HEK293 (cell line): ENCODE measurements at regions not wholly inside any gene's neighbourhood (a gene's known extent, or its start where the extent isn't known, plus 50 kb on each side); places are given as distances from the start of the nearest gene placed in this dataset.

Experiments used
- CTCF ChIA-PET: fragments of 350-600 bp; formaldehyde crosslinking; extraction: SDS; loops from one replicate; lab custom pipeline; 2021; ENCODE audit warnings: antibody characterized with exemption; lab: Yijun Ruan, JAX
- POLR2A ChIA-PET: fragments of 300-600 bp; formaldehyde crosslinking; extraction: SDS; loops from one replicate; lab custom pipeline; 2020; ENCODE audit warnings: antibody characterized with exemption, inconsistent platforms; lab: Yijun Ruan, JAX
- H3K27ac ChIP-seq: fragments of 200-500 bp; sonication (Bioruptor generic); 2 replicates; pipeline ENCODE4 v1.5.1; 2014; ENCODE audit warnings: low read depth, low read length, control low read depth, inconsistent platforms; ENCODE audit errors: extremely low read depth
- H3K36me3 ChIP-seq, 2 experiments: fragments of 200-500 bp in 1 of 2; sonication (Bioruptor generic) in 1 of 2; 1 replicate in 1 of 2; 2 replicates in 1 of 2; pipeline ENCODE4 v1.5.1; 2014 to 2017; ENCODE audit warnings: inconsistent platforms in 2 of 2, low read length in 2 of 2; ENCODE audit not compliant: control insufficient read depth in 2 of 2, insufficient read depth in 1 of 2
- H3K4me1 ChIP-seq: fragments of 200-500 bp; sonication (Bioruptor generic); 2 replicates; pipeline ENCODE4 v1.5.1; 2014; ENCODE audit warnings: mild to moderate bottlenecking, low read length, inconsistent platforms; ENCODE audit not compliant: control insufficient read depth, insufficient read depth
- H3K4me3 ChIP-seq: 2 replicates; pipeline ENCODE4 v1.5.1; 2011; ENCODE audit warnings: low read depth, mild to moderate bottlenecking, control low read depth, low read length, moderate library complexity
- H3K9me3 ChIP-seq: fragments of 200-500 bp; sonication (Bioruptor generic); 2 replicates; pipeline ENCODE4 v1.5.1; 2014; ENCODE audit warnings: low read depth, low read length, inconsistent platforms; ENCODE audit not compliant: control insufficient read depth, insufficient read depth
- ATF2 ChIP-seq: fragments of 450-650 bp; formaldehyde crosslinking; IDR thresholded peaks from 2 replicates; pipeline ENCODE4 v1.5.1; 2016; ENCODE audit warnings: missing biosample characterization, missing genetic modification characterization, low read depth
- GFI1B ChIP-seq: fragments of 450-650 bp; formaldehyde crosslinking; IDR thresholded peaks from 2 replicates; pipeline ENCODE4 v1.5.1; 2016; ENCODE audit warnings: missing biosample characterization, missing genetic modification characterization
- HOXD13 ChIP-seq: sonication (generic); formaldehyde crosslinking; IDR thresholded peaks from 2 replicates; pipeline ENCODE4 v1.8.0; 2022; ENCODE audit warnings: missing genetic modification reagents, borderline replicate concordance
- KLF8 ChIP-seq: fragments of 450-650 bp; formaldehyde crosslinking; IDR thresholded peaks from 2 replicates; pipeline ENCODE4 v1.5.1; 2016; ENCODE audit warnings: missing biosample characterization, missing genetic modification characterization
- PRDM1 ChIP-seq: fragments of 450-650 bp; formaldehyde crosslinking; IDR thresholded peaks from 2 replicates; pipeline ENCODE4; 2016; ENCODE audit warnings: missing biosample characterization, missing genetic modification characterization
- RBAK ChIP-seq: fragments of 450-650 bp; formaldehyde crosslinking; IDR thresholded peaks from 2 replicates; pipeline ENCODE4 v1.5.1; 2016; ENCODE audit warnings: missing biosample characterization, missing genetic modification characterization
- TRIM28 ChIP-seq: IDR thresholded peaks from 2 replicates; pipeline ENCODE4 v1.6.1; 2011; ENCODE audit warnings: low read length, control low read depth, borderline replicate concordance
- YY1 ChIP-seq: fragments of 450-650 bp; formaldehyde crosslinking; IDR thresholded peaks from 2 replicates; pipeline ENCODE4 v1.5.1; 2018; ENCODE audit warnings: missing biosample characterization, missing genetic modification characterization
- ZBTB44 ChIP-seq: fragments of 450-650 bp; IDR thresholded peaks from 2 replicates; pipeline ENCODE4 v1.5.1; 2018; ENCODE audit warnings: missing biosample characterization, mild to moderate bottlenecking, missing genetic modification characterization
- ZFP41 ChIP-seq: fragments of 450-650 bp; formaldehyde crosslinking; IDR thresholded peaks from 2 replicates; pipeline ENCODE4 v1.5.1; 2016; ENCODE audit warnings: missing biosample characterization, missing genetic modification characterization, borderline replicate concordance
- ZIC2 ChIP-seq: fragments of 450-650 bp; formaldehyde crosslinking; IDR thresholded peaks from 2 replicates; pipeline ENCODE4 v1.5.1; 2016; ENCODE audit warnings: missing biosample characterization, missing genetic modification characterization
- ZNF114 ChIP-seq: fragments of 450-650 bp; formaldehyde crosslinking; IDR thresholded peaks from 2 replicates; pipeline ENCODE4 v1.5.0; 2017; ENCODE audit warnings: missing biosample characterization, missing genetic modification characterization
- ZNF174 ChIP-seq: fragments of 450-650 bp; formaldehyde crosslinking; IDR thresholded peaks from 2 replicates; pipeline ENCODE4 v1.5.0; 2017; ENCODE audit warnings: missing biosample characterization, mild to moderate bottlenecking, missing genetic modification characterization
- ZNF221 ChIP-seq: fragments of 450-650 bp; formaldehyde crosslinking; IDR thresholded peaks from 2 replicates; pipeline ENCODE4 v1.5.1; 2017; ENCODE audit warnings: missing biosample characterization, missing genetic modification characterization, borderline replicate concordance
- ZNF24 ChIP-seq: fragments of 450-650 bp; formaldehyde crosslinking; IDR thresholded peaks from 2 replicates; pipeline ENCODE4 v1.5.1; 2016; ENCODE audit warnings: missing biosample characterization, missing genetic modification characterization
- ZNF302 ChIP-seq: fragments of 450-650 bp; formaldehyde crosslinking; IDR thresholded peaks from 2 replicates; pipeline ENCODE4 v1.5.1; 2016; ENCODE audit warnings: missing biosample characterization, missing genetic modification characterization, low read depth
- ZNF354C ChIP-seq: fragments of 450-650 bp; formaldehyde crosslinking; IDR thresholded peaks from 2 replicates; pipeline ENCODE4 v1.5.1; 2016; ENCODE audit warnings: missing biosample characterization, missing genetic modification characterization, low read depth, borderline replicate concordance
- ZNF501 ChIP-seq: fragments of 450-650 bp; formaldehyde crosslinking; IDR thresholded peaks from 2 replicates; pipeline ENCODE4 v1.5.1; 2016; ENCODE audit warnings: missing biosample characterization, missing genetic modification characterization
- ZNF596 ChIP-seq: fragments of 450-650 bp; IDR thresholded peaks from 2 replicates; pipeline ENCODE4 v1.5.0; 2018; ENCODE audit warnings: missing biosample characterization, mild to moderate bottlenecking, missing genetic modification characterization, moderate library complexity
- ZNF639 ChIP-seq: fragments of 450-650 bp; formaldehyde crosslinking; IDR thresholded peaks from 2 replicates; pipeline ENCODE4 v1.5.1; 2016; ENCODE audit warnings: missing biosample characterization, missing genetic modification characterization
- ZNF660 ChIP-seq: fragments of 450-650 bp; IDR thresholded peaks from 2 replicates; pipeline ENCODE4 v1.5.1; 2018; ENCODE audit warnings: missing biosample characterization, mild to moderate bottlenecking, missing genetic modification characterization
- ZNF677 ChIP-seq: fragments of 450-650 bp; IDR thresholded peaks from 2 replicates; pipeline ENCODE4 v1.5.0; 2018; ENCODE audit warnings: missing biosample characterization, mild to moderate bottlenecking, missing genetic modification characterization, moderate library complexity
- ZNF701 ChIP-seq: fragments of 450-650 bp; formaldehyde crosslinking; IDR thresholded peaks from 2 replicates; pipeline ENCODE4 v1.5.1; 2016; ENCODE audit warnings: missing biosample characterization, missing genetic modification characterization
- ZNF768 ChIP-seq: fragments of 450-650 bp; formaldehyde crosslinking; IDR thresholded peaks from 2 replicates; pipeline ENCODE4 v1.5.1; 2018; ENCODE audit warnings: missing biosample characterization, mild to moderate bottlenecking, missing genetic modification characterization
- ZNF837 ChIP-seq: fragments of 450-650 bp; formaldehyde crosslinking; IDR thresholded peaks from 2 replicates; pipeline ENCODE4 v1.5.1; 2016; ENCODE audit warnings: missing biosample characterization, missing genetic modification characterization
- ZSCAN30 ChIP-seq: fragments of 450-650 bp; IDR thresholded peaks from 2 replicates; pipeline ENCODE4 v1.5.1; 2018; ENCODE audit warnings: missing biosample characterization, mild to moderate bottlenecking, missing genetic modification characterization, moderate library complexity
- TF ChIP-seq, protein P1 (sequence below): fragments of 450-650 bp; formaldehyde crosslinking; IDR thresholded peaks from 2 replicates; pipeline ENCODE4 v1.5.1; 2016; ENCODE audit warnings: missing biosample characterization, missing genetic modification characterization

GRCh38 chr2:210928714-210929113 lies 372.3 kb downstream of the CPS1 start (continued):
- no peak for TF ChIP-seq ZSCAN30 (tag by site-specific recombination)
- TF ChIP-seq, protein P1, sequence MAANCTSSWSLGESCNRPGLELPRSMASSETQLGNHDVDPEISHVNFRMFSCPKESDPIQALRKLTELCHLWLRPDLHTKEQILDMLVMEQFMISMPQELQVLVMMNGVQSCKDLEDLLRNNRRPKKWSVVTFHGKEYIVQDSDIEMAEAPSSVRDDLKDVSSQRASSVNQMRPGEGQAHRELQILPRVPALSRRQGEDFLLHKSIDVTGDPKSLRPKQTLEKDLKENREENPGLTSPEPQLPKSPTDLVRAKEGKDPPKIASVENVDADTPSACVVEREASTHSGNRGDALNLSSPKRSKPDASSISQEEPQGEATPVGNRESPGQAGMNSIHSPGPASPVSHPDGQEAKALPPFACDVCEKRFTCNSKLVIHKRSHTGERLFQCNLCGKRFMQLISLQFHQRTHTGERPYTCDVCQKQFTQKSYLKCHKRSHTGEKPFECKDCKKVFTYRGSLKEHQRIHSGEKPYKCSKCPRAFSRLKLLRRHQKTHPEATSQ (tag by site-specific recombination) = no peak
- no peak for TF ChIP-seq ZNF837
- TF ChIP-seq TRIM28 = no peak
- TF ChIP-seq ZNF302 (tag by site-specific recombination) = no peak

DNA sequence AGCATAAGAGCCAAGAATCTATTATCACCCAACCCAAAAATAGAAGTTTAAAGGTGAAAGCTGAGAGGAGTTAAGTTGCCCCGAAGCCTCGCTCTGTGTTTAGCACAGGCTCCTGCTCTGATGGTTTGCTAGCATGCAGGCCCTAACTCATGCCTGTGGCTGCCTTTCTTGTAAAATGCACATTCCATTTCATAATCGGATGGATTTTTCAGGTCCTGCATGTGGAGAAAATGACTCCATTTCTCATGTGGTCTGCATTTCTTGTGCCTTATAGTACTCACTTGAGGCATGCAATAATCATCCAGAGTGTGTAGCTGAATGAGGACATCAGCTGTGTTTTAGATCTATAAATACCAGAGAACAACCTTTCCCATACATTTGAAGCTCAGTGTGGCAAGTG lies 381.8 kb downstream of the CPS1 start:
- TF ChIP-seq ZIC2 (no peak), PRDM1 (tag by site-specific recombination) (no peak), ZNF639 (tag by site-specific recombination) (no peak), ZNF354C (no peak), HOXD13 (no peak), ZNF221 (tag by site-specific recombination) (no peak), ZNF174 (tag by site-specific recombination) (no peak), KLF8 (tag by site-specific recombination) (no peak), ZSCAN30 (tag by site-specific recombination) (no peak), ATF2 (tag by site-specific recombination) (no peak), ZNF677 (tag by site-specific recombination) (no peak)
- POLR2A ChIA-PET = no interaction called here
- CTCF ChIA-PET = interaction anchor here (0.7 kb wide), 1 partner anchor 23 kb away, joined by 3 read pairs; no protein-coding TSS in a partner anchor
- Histone ChIP-seq H3K36me3 (no peaks in the 10 kb centered on the region), H3K4me3 (no peak overlapping the region), H3K27ac (no peak overlapping the region), H3K4me1 (no peaks in the 10 kb centered on the region), H3K9me3 (no peaks in the 10 kb centered on the region)

DNA sequence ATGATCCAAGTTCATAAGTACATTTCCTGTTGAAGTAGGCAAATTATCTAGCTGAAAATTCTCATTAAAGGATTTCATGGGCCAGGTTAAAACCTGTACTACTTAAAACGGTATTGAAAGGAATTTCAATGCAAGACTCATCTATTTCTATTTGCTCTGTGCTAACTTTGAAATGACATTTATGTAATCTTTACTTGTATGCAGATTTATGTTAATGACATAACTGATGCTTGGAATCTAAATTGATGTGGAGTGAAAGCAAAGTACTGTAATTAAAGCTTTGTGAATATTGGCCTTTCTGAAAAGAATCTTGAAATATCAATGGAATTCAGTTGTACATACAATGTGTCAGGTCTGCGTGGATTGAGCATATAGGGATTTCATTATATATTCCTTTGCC lies 390.0 kb downstream of the CPS1 start:
- Histone ChIP-seq H3K27ac (no peak overlapping the region), H3K9me3 (no peaks in the 10 kb centered on the region), H3K36me3 (no peaks in the 10 kb centered on the region), H3K4me3 (no peak overlapping the region), H3K4me1 (no peaks in the 10 kb centered on the region)
- ChIA-PET POLR2A (no interaction called here), CTCF (no interaction called here)
- no peak for TF ChIP-seq ZNF24 (tag by site-specific recombination)
- TF ChIP-seq ZNF768 = no peak
- TF ChIP-seq ZBTB44 = no peak
- no peak for TF ChIP-seq ZNF501 (tag by site-specific recombination)
- TF ChIP-seq ZNF701 (tag by site-specific recombination) = no peak
- no peak for TF ChIP-seq YY1 (tag by site-specific recombination)
- no peak for TF ChIP-seq GFI1B
- TF ChIP-seq ZNF639 (tag by site-specific recombination) = no peak
- no peak for TF ChIP-seq ZNF660 (tag by site-specific recombination)
- TF ChIP-seq ZNF596 (tag by site-specific recombination) = no peak
- no peak for TF ChIP-seq ZFP41 (tag by site-specific recombination)
- TF ChIP-seq RBAK (tag by site-specific recombination) = no peak
- no peak for TF ChIP-seq ZNF114
- TF ChIP-seq ZIC2 = no peak
